ENCODE measurements at regions not wholly inside any gene's neighbourhood (a gene's known extent, or its start where the extent isn't known, plus 50 kb on each side); places are given as distances from the start of the nearest gene placed in this dataset.

GRCh38 chr11:29318134-29318845 is 698.5 kb downstream of the KCNA4 start:
- H3K4me3 ChIP-seq (replicated peaks in 1 of 3; ENCODE audit: insufficient read depth in 1 of 3, low read depth in 1 of 3, low read length in 3 of 3): no peak overlapping the region
- no peak for TF ChIP-seq EZH2 (IDR thresholded peaks at IDR 0.05; ENCODE audit: borderline replicate concordance, low read depth, low read length, severe bottlenecking)
- no peak for TF ChIP-seq JUN (IDR thresholded peaks at IDR 0.05; ENCODE audit: borderline replicate concordance, insufficient read depth, insufficient read length, low read depth)
- TF ChIP-seq GATA2 (IDR thresholded peaks at IDR 0.05; ENCODE audit: insufficient read depth, insufficient read length, low read depth, low read length): no peak
- no peak for TF ChIP-seq FOS (IDR thresholded peaks at IDR 0.05; ENCODE audit: borderline replicate concordance, insufficient read depth, low read length)
- no peak for TF ChIP-seq CTCF (IDR thresholded peaks at IDR 0.05; ENCODE audit: extremely low read depth in 1 of 2, insufficient read depth in 1 of 2, low read depth in 1 of 2, low read length in 2 of 2)
- no peak for TF ChIP-seq POLR2A (IDR thresholded peaks at IDR 0.05; ENCODE audit: low read depth, low read length)
- no peak for TF ChIP-seq POLR2AphosphoS5 (IDR thresholded peaks at IDR 0.05; ENCODE audit: insufficient read depth, low read depth, low read length)
- TF ChIP-seq, protein P1, sequence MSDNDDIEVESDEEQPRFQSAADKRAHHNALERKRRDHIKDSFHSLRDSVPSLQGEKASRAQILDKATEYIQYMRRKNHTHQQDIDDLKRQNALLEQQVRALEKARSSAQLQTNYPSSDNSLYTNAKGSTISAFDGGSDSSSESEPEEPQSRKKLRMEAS (IDR thresholded peaks at IDR 0.05; ENCODE audit: insufficient read depth, insufficient read length): no peak

More at GRCh38 chr11:29318134-29318845, 698.5 kb downstream of the KCNA4 start:
- Histone ChIP-seq H3K79me2 (ENCODE audit: control insufficient read depth, insufficient read depth, low read length) (no peaks in the 10 kb centered on the region), H3K27ac (ENCODE audit: insufficient read depth, low read depth, low read length) (no peak overlapping the region), H3K9me1 (replicated peaks; ENCODE audit: control insufficient read depth, extremely low read depth, insufficient read depth, low read length) (no peaks in the 10 kb centered on the region), H2AFZ (ENCODE audit: low read depth, low read length) (no peak overlapping the region), H3K9me3 (replicated peaks; ENCODE audit: control insufficient read depth, insufficient read depth, low read length) (no peaks in the 10 kb centered on the region), H3K36me3 (ENCODE audit: control insufficient read depth in 2 of 2, extremely low read depth in 1 of 2, insufficient read depth in 2 of 2, low read length in 2 of 2) (no peaks in the 10 kb centered on the region), H3K9ac (replicated peaks; ENCODE audit: extremely low read depth, insufficient read depth, low read length) (no peak overlapping the region), H3K4me2 (ENCODE audit: insufficient read depth, low read length) (no peak overlapping the region), H3K27me3 (ENCODE audit: control insufficient read depth in 2 of 2, insufficient read depth in 2 of 2, low read length in 2 of 2) (no peaks in the 10 kb centered on the region), H4K20me1 (replicated peaks; ENCODE audit: control insufficient read depth, extremely low read depth, insufficient read depth, low read length) (no peaks in the 10 kb centered on the region), H3K4me1 (ENCODE audit: control insufficient read depth, extremely low read depth, insufficient read depth, low read length) (no peaks in the 10 kb centered on the region)
- DNase-seq (ENCODE audit: low read depth, low spot score) (no peak), FAIRE-seq (no peak)
- intact Hi-C loops (cut with micrococcal nuclease) (no loop called here), dilution Hi-C loops (cut with MboI; ENCODE audit: extremely low pct_ligation_motif_present, low sequenced_read_pairs) (no loop called here)
- ChIA-PET CTCF (no interaction called here), POLR2A (no interaction called here)
- no TSS peak for BruUV-seq (replicated peaks)
